ENCODE measurements at regions not wholly inside any gene's neighbourhood (a gene's known extent, or its start where the extent isn't known, plus 50 kb on each side); places are given as distances from the start of the nearest gene placed in this dataset.
"Not testable (repeated sequence)": the region's sequence is repeated elsewhere in the genome, so short reads cannot be mapped to it uniquely, and the experiment has no call there.

DNA sequence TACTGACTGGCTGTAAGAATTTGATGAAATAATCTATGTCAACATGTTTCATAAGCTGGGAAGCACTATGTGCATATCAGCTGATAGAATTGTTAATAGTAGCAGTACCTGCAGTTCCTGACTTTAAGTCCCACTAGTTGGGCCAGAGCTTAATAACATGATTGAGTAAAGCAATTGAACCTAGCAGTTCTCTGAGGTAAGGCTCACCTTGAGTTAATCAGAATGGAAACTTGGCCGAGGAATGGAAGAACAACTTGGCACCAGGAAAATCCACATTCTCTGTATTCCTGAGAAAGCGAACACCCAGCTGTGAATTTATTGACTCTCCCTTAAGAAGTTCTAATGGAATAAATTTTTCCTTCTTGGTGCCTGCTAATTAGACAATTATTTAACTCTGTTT is 262.6 kb downstream of the IGSF11 start:
- DNase-seq (ENCODE audit: low spot score), result no peak

DNA sequence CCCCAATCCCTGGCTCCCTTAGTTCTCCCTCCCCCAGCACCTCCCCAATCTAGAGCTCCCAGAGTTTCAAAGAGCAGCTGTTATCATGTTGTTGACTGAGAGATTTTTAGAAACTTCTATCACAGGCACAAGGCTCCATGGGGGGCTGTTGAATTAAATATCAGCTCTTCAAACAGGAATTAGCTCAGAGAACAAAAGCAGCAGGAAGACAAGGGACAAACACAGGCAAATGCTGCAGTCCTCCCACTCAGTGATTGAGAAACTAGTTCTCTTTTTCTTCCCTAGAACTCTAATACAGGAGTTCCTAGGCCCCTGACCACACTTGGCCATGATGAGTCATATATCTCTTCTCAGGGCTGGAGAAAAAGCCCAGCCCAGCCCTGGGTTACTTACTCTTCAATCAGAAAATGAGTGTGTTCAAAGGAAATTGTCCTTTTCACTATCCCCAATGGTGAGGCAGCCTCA is 262.1 kb downstream of the IGSF11 start:
- no peak for DNase-seq (ENCODE audit: low spot score)

DNA sequence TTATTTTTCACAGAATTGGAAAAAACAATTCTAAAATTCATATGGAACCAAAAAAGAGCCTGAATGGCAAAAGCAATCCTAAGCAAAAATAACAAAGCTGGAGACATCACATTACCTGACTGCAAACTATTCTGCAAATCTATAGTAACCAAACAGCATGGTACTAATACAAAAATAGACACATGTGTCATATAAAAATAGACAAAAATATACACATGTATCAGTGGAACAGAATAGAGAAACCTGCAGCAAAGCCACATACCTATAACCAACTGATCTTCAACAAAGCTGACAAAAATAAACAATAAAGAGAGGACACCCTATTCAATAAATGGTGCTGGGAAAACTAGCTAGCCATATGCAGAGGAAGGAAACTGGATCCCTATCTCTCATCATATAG is 259.6 kb downstream of the IGSF11 start:
- no peak for DNase-seq (ENCODE audit: low spot score)

DNA sequence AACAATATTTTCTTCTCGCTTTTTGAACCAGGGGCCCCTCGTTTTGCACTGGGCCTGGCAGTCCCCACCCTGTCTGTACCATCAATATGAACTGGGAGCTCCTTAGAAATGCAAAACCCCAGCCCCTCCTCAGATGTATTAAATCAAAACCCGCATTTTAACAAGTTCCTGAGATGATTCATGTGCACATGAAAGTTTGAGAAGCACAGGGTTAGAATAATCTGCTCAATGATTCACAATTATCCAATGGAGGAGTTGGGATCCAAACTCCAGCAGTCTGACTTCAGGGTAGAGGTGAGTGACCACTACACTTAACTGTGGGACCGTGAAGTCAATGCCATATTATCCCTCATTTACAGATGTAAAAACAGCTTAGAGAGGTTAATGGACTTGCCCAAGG is 256.4 kb downstream of the IGSF11 start:
- DNase-seq (ENCODE audit: low spot score), result no peak

DNA sequence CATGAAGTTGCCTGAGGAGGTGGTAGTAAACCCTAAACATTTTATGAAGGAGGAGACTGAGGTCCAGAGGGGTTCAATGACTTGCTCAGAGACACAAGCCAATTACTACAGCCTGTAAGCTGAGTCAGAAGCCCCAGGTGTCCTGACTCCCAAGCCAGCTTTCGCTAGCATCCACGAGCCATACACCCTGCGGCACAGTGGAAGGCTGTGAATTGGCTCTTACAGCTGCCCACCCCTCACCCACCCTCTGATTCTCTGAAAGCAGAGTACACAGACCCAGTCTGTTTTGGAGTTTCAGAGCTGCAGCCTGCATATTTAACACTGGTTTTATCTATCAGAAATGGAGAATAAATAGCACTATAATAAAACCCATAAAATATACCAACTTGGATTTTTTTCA is 253.4 kb downstream of the IGSF11 start:
- DNase-seq (ENCODE audit: low spot score), result no peak

DNA sequence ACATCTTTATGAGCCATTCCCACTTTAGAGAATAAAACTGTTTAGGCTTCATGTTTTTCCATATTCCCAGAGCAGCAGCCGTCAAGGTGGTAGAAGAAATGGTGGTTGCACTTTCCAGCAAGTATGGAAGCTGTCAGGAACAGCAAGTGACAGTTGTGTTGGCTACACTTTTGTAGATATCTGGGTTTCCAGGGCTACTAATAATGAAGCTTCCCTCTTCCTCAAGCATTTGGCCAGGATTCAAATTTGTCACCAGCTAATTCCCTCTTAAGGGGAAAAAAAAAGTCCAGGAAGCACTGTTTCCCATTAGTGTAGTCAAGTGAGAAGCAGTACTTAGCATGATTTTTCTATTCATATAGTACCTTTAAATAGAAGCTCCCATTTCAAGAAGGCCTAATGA is 252.8 kb downstream of the IGSF11 start:
- DNase-seq (ENCODE audit: low spot score), result no peak

DNA sequence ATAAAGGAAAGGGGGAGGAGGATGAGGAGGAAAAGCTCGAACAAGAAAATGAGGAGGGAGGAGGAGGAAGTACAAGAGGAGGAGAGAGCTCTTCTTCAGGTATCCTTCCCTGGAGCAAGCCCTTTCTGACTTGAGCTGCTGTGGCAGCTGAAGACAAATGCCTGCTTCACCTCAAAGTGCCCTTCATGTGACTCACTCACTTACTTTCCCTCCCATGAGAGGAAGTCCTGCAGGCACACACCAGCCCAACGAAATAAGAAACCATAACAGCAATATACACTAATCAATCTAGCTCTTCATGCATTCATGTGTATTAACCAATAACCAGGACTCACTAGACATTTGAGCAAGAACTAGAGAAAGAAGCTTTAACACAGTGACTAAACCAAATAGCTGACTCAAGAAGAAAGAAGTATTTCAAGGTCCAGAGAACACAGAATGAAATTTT is 251.9 kb downstream of the IGSF11 start:
- no peak for DNase-seq (ENCODE audit: low spot score)

DNA sequence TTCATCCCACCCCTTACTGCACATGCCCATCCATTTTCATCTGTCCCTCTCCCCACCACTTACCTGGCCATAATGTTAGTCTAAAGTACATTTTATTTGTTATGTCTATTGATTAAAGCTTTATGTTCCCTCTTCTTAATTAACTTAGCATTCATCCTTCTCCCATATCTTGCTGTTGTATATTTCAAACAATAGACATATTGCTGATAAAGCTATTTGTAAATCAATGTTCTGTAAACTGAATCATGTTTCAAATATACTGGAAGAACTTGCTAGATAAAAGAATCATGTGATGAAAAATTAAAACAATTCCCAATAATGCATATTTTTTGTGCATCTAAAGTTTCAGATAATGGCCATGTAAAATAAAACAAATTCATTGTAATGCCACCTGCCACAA is 249.2 kb downstream of the IGSF11 start:
- no peak for DNase-seq (ENCODE audit: low spot score)

DNA sequence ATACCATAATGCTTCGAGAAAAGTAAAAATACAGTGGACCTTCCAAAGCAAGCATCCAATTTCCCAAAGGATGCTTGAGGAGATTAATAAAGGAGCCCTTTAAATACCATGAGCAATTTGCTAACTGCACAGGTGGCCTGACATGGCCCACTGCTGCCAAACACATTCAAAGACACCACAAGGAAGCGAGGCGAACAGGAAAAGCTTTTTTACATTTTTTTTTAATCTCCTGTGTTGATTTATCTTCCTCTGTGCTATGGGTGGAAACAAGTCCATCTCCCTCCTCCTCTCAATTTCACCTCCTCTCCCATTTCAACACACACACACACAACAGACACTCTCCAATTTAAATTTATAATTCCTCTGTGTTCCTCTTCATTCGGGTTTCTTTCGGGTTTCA is 243.4 kb downstream of the IGSF11 start:
- DNase-seq (ENCODE audit: low spot score), result no peak

DNA sequence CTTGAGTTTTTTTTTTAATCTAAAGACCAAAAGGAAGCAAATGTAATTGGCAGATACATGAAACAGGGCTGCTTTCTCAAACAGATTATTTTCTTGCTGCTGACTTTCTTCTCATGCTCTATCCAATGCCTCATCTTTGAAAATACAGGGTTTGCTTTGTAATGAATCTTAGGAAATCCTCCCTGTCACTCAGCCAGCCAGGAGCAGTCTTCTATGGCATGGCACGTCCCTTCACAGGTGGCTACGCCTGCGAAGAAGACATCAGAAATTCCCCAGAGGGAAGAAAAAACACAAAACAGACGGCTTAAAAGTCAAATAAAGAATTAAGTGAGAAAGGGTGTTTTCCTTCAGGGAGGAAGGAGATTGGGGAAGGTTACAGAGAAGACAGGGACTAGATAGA is 242.5 kb downstream of the IGSF11 start:
- DNase-seq (ENCODE audit: low spot score), result no peak

DNA sequence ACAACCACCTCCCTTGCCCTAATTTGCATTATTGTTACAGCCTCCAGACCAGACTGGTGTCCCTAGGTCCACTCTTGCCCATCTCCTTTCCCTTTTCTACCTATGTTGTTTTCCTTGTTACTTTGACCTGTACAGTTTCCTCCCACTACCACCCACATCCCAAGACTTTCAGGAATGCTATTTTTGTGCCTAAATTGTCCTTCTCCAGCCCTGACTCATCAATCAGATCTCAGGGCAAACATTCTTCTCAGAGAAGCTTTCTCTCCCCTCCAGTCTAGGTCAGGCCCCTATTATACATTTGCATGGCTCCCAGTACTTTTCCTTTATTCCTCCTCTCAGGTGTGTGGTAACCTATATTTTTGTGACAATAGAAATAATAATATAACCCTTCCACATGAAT is 241.5 kb downstream of the IGSF11 start:
- no peak for DNase-seq (ENCODE audit: low spot score)

DNA sequence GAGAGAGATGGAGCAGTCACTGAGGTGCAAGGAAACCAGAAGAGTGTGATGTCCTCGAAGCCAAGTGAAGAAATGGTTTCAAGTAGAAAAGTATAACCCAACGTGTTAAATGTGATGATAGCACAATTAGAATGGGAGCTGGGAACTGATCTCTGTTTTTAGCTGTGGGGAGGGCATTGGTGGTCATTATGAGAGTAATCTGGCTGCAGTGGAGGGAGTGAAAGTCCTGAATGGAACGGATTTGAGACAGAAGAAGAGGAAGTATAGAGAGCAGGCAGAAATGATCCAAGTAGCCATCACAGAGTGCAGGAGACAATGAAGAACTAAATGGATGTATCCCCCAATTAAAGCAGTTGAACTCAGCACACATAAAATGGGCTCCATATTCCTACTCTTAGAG is 235.3 kb downstream of the IGSF11 start:
- DNase-seq (ENCODE audit: low spot score), result no peak

DNA sequence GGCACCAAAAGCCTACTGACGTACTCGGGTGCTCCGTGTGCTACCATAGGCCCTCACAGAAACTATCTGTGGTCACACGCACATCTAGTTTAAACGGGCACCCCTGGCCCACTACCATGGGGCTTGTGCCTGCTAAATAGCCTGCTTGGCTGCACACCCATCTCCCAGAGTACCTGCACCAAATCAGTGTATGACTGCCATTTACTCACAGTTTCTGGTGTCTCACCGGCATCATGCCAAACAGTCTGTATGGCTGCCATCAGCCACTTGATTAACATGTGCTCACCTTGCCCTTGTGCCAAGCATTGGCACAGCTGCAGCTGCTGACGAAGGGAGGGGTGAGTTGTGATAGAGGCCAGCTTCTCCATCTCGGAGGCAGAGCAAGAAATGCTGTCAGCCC is 232.7 kb downstream of the IGSF11 start:
- no peak for DNase-seq (ENCODE audit: low spot score)

DNA sequence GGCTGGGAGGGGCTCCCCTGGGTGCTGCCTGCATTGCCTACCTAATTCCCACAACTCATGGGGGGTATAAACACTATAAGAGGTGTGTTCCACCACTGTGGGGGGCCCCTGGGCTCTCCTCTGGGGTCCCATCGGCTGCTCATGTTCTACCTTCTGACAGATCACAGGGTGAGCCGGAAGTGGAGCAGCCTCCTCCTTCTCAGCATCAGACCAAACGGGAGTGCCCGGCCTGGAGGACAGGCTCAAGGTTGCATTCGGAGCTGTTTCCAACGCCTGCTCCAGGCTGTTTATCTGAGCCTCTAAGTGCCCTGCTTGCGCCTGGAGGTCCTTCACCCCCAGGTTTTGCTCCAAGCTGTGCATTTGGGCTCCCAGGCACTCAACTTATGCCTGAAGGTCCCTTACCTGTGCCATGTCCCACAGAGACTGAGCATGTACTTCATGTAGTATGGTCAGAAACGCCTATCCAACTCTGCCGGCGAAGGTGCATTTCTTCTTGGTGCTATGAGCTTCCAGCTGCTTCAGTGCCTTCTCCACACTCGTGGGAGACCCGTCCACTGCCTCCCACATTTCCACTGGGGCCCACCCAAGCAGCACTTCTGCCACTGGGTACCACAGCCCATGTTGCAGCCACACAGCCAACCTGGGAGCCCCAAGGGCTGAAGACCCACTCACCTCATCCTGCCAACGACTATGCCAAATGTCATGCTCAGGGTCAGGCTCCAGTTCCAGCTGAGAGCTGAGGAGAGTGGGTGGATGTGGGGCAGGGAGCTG is 232.1 kb downstream of the IGSF11 start:
- no peak for DNase-seq (ENCODE audit: low spot score)

DNA sequence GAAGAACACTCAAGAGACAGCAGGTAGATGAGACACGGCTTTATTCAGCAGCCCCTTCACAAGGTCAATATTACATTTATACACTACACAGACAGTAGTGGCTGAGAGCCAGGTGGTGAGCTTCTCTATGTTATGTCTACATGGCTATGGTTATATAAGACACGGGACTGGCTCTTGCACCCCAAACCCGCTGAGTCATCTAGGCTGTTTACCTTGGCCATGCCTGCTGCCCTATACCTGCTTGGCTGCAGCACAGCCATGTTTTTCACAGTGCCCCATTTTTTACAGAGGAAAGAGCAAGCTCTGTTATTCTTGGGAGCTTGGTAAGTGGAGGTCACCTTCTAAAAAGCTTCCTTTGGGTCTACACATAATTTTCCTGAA is 231.6 kb downstream of the IGSF11 start:
- no peak for DNase-seq (ENCODE audit: low spot score)

DNA sequence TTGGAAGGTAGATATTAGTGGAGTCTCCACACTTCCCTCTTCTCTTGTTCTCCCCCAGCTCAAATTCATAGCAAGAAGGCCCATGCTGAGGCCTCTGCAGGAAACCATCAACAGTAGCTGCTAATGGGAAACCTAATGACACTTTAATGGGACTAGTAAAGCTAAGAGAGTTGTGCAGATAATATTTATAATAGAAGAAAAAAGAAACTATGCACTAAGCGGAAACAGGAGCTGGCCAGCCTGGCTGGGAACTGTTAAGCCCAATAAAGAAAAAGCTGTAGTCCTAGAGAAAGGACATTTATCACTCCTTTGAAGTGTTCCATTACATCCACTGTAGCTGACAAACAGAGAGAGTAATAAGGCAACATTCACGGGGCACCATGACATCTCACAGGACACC is 229.6 kb downstream of the IGSF11 start:
- no peak for DNase-seq (ENCODE audit: low spot score)

DNA sequence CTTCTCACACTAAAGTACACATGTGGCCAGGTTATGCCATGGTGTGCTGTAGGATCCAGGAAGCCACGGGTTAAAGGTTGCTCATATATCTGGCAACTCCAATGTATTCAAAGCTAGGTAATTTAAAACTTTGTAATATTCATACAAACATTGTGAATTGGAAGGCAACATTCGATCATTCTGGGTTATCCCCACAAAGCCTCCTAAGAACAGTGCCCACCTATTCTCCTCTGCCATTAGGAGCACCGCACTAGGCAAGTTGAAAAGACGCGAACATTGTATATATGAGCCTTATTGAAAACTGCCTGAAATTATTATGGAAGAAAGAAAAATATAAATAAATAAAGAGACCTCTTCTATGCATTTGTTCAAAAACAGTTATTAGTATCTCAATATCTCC is 228.2 kb downstream of the IGSF11 start:
- DNase-seq (ENCODE audit: low spot score), result no peak

DNA sequence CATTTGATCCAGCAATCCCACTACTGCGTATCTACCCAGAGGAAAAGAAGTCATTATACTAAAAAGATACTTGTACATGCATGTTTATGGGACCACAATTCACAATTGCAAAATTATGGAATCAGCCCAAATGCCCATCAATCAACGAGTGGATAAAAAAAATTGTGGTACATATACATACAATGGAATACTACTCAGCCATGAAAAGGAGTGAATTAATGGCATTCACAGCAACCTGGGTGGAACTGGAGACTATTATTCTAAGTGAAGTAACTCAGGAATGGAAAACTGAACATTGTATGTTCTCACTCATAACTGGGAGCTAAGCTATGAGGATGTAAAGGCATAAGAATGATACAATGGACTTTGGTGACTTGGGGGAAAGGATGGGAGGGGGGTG is 227.3 kb downstream of the IGSF11 start:
- DNase-seq (ENCODE audit: low spot score), result not testable (repeated sequence)

DNA sequence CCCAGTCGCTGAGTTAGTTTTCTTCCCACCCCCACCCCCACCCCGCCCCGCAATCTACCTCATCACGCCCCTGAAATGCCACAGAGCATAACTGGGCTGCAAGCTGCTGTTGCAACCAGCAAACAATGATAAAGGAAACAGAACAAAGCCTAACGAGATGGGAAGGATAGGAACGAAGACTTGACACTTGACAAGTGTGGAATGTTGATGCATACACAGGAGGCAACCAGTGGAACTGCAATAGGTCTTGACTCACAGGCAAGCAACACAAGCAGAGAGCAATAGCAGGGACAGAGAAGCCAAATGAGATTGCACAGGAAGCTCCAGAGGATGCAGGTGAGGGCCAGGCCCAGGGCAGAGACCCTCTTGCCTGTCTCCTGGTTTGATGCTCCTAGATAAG is 225.9 kb downstream of the IGSF11 start:
- no peak for DNase-seq (ENCODE audit: low spot score)

DNA sequence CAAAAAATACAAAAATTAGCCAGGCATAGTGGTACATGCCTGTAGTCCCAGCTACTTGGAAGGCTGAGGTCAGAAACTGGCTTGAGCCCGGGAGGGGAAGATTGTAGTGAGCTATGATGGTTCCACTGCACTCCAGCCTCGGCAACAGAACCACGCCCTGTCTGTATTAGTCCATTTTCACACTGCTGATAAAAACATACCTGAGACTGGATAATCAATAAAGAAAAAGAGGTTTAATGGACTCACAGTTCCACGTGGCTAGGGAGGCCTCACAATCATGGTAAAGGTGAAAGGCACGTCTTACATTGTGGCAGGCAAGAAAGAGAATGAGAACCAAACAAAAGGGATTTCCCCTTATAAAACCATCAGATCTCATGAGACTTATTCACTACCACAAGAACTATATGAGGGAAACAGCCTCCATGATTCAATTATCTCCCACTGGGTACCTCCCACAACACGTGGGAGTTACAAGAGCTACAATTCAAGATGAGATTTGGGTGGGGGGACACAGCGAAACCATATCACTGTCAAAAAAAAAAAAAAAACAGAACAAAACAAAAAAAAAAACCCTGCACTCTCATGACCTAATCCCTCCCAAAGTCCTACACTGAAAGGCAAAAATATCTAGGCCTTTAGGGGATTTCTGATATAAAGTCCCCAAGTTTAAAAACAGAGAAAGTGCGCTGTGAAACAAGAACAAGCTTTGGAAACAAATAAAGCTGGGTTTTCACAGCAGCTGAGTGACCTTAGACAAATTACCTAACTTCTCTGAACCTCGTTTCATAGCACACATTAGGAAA is 224.7 kb downstream of the IGSF11 start:
- DNase-seq (ENCODE audit: low spot score), result no peak

DNA sequence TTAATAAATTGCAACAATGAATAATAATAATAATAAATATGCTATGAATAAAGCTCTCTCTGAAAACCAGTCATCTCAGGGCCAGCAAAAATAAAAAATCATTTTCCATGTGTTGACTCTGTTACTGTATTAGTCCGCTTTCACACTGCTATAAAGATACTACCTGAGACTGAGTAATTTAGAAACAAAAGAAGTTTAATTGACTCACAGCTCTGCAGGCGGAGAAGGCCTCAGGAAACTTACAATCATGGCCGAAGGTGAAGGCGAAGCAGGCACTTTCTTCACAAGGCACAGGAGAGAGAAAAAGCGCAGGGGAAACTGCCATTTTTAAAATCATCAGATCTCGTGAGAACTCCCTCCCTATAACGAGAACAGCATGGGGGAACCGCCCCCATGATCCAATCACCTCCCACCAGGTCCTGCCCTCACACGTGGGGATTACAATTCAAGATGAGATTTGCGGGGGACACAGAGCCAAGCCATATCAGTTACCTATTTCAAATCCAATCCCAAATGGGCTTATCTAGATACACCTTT is 224.1 kb downstream of the IGSF11 start:
- no peak for DNase-seq (ENCODE audit: low spot score)

DNA sequence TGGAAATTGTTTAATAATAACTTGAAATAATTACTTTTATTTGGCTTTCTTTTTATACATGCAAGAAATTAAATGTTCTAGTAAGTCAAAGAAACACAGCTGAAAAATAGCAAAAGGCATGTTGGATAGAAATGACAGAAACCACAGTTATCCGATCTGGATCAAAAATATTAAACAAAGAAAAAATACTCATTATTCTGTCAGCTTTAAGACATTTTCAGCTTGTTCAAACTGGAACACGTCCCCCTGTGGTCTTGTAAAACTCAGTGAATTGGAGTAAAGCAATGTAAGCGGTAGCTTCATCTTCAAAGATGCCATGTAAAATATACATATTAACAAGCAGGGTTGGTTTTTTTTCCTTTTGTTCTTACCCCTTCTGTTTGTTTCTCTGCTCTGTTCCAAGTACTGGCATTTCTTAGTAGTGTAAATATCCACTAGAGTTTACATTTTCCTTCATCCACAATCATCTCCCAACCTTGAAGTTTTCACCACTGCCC is 223.4 kb downstream of the IGSF11 start:
- DNase-seq (ENCODE audit: low spot score), result no peak

DNA sequence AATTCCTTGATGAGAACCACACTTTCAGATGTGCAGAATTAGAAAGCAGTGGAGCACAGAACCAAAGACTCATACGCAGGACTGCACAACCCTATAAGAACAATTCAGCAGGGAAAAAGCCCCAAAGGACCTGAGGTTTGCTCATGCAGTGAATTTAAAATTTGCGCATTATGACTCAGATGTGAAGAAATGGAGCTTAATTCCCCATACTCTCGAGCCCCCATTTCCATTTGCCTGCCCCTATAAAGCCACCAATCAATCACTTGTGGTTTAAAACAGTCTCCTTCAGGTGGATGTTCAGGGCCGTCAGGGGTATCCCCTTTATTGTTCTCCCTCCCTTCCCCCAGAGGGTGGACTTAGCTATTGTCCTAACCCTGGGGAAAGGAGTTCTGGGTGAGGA is 221.2 kb downstream of the IGSF11 start:
- DNase-seq (ENCODE audit: low spot score), result no peak
